ENCODE measurements at regions not wholly inside any gene's neighbourhood (a gene's known extent, or its start where the extent isn't known, plus 50 kb on each side); places are given as distances from the start of the nearest gene placed in this dataset.

DNA sequence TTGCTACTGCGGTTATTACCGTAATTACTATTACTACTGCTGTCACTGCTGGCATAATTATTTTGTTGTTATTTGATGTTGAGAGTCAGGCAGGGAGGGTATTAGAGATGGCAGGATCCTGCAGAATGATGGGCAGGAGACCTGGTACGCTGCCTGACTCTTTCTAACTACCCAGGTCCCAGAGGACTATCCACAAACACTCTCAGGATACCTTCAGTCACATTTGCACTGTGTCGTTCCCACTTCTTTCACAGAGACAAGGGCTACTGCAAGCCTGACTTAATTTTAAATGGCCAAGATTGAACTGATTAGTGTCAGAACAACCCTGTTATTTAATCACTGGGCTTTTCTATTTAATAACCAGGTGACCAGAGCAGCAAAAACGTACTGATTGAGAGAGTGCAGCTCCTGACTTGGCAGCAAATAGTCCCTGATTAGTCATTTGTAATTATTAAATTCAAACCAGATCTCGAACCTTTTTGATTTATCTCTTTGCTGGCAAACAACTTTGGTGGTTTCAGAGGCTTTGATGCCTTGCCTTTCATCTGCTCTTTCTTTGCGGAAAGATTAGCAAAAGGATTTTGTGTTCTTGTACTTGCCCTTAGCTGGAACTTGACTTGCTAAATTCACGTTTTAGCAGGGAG lies 88.8 kb upstream of the ARHGEF3 start:
- DNase-seq (ENCODE audit: extremely low read depth, insufficient read length): no peak
- no peaks in the 10 kb centered on the region for H3K27me3 ChIP-seq (replicated peaks; ENCODE audit: control insufficient read depth, insufficient read depth, low read length)
- no peak overlapping the region for H3K4me3 ChIP-seq (replicated peaks; ENCODE audit: low read depth, low read length)
- no peak for TF ChIP-seq CTCF (IDR thresholded peaks at IDR 0.05; ENCODE audit: insufficient read depth, low read length, poor library complexity, severe bottlenecking)
- no peaks in the 10 kb centered on the region for H3K36me3 ChIP-seq (ENCODE audit: control insufficient read depth, insufficient read depth, low read length)

DNA sequence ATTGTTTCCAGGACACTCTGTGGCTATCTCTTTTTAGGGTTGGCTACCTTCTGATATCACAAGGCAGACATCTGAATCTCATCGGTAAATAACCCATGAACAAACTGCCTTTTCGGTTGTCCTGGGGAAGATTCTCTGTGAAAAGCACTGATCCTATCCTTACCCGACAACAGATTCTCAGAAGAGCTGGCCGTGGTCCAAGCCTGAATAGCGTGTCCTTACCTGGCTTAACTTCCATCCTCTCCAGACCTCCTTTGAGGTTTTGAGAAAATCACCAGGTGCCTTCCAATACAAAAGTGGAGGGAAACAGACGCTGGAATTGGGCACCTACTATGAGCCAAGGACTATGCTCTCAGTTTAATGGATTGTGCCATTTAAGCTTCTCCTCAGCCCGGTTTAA lies 87.4 kb upstream of the ARHGEF3 start:
- no peaks in the 10 kb centered on the region for H3K27me3 ChIP-seq (replicated peaks; ENCODE audit: control insufficient read depth, insufficient read depth, low read length)
- no peak for TF ChIP-seq CTCF (IDR thresholded peaks at IDR 0.05; ENCODE audit: insufficient read depth, low read length, poor library complexity, severe bottlenecking)
- H3K4me3 ChIP-seq (replicated peaks; ENCODE audit: low read depth, low read length): no peak overlapping the region
- no peaks in the 10 kb centered on the region for H3K36me3 ChIP-seq (ENCODE audit: control insufficient read depth, insufficient read depth, low read length)
- DNase-seq (ENCODE audit: extremely low read depth, insufficient read length): no peak

GRCh38 chr3:56887402-56888025 lies 85.8 kb upstream of the ARHGEF3 start:
- no peak for DNase-seq (ENCODE audit: extremely low read depth, insufficient read length)
- no peak for TF ChIP-seq CTCF (IDR thresholded peaks at IDR 0.05; ENCODE audit: insufficient read depth, low read length, poor library complexity, severe bottlenecking)
- Histone ChIP-seq H3K4me3 (replicated peaks; ENCODE audit: low read depth, low read length) (no peak overlapping the region), H3K36me3 (ENCODE audit: control insufficient read depth, insufficient read depth, low read length) (no peaks in the 10 kb centered on the region), H3K27me3 (replicated peaks; ENCODE audit: control insufficient read depth, insufficient read depth, low read length) (no peaks in the 10 kb centered on the region)

GRCh38 chr3:56886314-56886713 lies 84.6 kb upstream of the ARHGEF3 start:
- Histone ChIP-seq H3K4me3 (replicated peaks; ENCODE audit: low read depth, low read length) (no peak overlapping the region), H3K27me3 (replicated peaks; ENCODE audit: control insufficient read depth, insufficient read depth, low read length) (no peaks in the 10 kb centered on the region), H3K36me3 (ENCODE audit: control insufficient read depth, insufficient read depth, low read length) (no peaks in the 10 kb centered on the region)
- TF ChIP-seq CTCF (IDR thresholded peaks at IDR 0.05; ENCODE audit: insufficient read depth, low read length, poor library complexity, severe bottlenecking): no peak
- DNase-seq (ENCODE audit: extremely low read depth, insufficient read length): no peak

- no peaks in the 10 kb centered on the region for H3K27me3 ChIP-seq (replicated peaks; ENCODE audit: control insufficient read depth, insufficient read depth, low read length)
- no peak overlapping the region for H3K4me3 ChIP-seq (replicated peaks; ENCODE audit: low read depth, low read length)
- H3K36me3 ChIP-seq (ENCODE audit: control insufficient read depth, insufficient read depth, low read length): no peaks in the 10 kb centered on the region
- DNase-seq (ENCODE audit: extremely low read depth, insufficient read length): no peak
- no peak for TF ChIP-seq CTCF (IDR thresholded peaks at IDR 0.05; ENCODE audit: insufficient read depth, low read length, poor library complexity, severe bottlenecking)
Measured at GRCh38 chr3:56885879-56886278, 84.1 kb upstream of the ARHGEF3 start.
